GM18873 (cell line): ENCODE measurements at regions not wholly inside any gene's neighbourhood (a gene's known extent, or its start where the extent isn't known, plus 50 kb on each side); places are given as distances from the start of the nearest gene placed in this dataset.
"Not testable (repeated sequence)": the region's sequence is repeated elsewhere in the genome, so short reads cannot be mapped to it uniquely, and the experiment has no call there.

Experiments used
- ATAC-seq: cut with Tn5 transposase; IDR thresholded peaks from one replicate; pipeline ENCODE4 v1.9.1; 2021; ENCODE audit warnings: mild to moderate bottlenecking, moderate library complexity, moderate number of reproducible peaks; ENCODE audit not compliant: unreplicated experiment, low FRiP score

- peak; percentile 69 for ATAC-seq
Measured at GRCh38 chr5:162209005-162209605, 141.5 kb downstream of the GABRG2 start.

- no peak for ATAC-seq
Measured at GRCh38 chr5:162214551-162214950, 147.0 kb downstream of the GABRG2 start.

GRCh38 chr5:162217037-162217436, 149.5 kb downstream of the GABRG2 start:
- no peak for ATAC-seq

GRCh38 chr5:162221910-162222309, 154.3 kb downstream of the GABRG2 start:
- ATAC-seq, result no peak

GRCh38 chr5:162227075-162227474, 159.5 kb downstream of the GABRG2 start:
- ATAC-seq, result no peak

GRCh38 chr5:162230348-162230747, 162.8 kb downstream of the GABRG2 start:
- no peak for ATAC-seq

GRCh38 chr5:162231522-162231921, 163.9 kb downstream of the GABRG2 start:
- ATAC-seq, result no peak

- no peak for ATAC-seq
Measured at GRCh38 chr5:162240734-162241133, 173.2 kb downstream of the GABRG2 start.

- no peak for ATAC-seq
Measured at GRCh38 chr5:162242416-162242815, 174.8 kb downstream of the GABRG2 start.

- ATAC-seq, result no peak
Measured at GRCh38 chr5:162243651-162244050, 176.1 kb downstream of the GABRG2 start.

GRCh38 chr5:162248107-162248713, 180.6 kb downstream of the GABRG2 start:
- ATAC-seq, result no peak

- no peak for ATAC-seq
Measured at GRCh38 chr5:162256711-162257110, 189.1 kb downstream of the GABRG2 start.

GRCh38 chr5:162268694-162269481, 201.3 kb downstream of the GABRG2 start:
- ATAC-seq, result no peak

GRCh38 chr5:162272417-162272816, 204.8 kb downstream of the GABRG2 start:
- no peak for ATAC-seq

- ATAC-seq, result no peak
Measured at GRCh38 chr5:162274679-162275078, 207.1 kb downstream of the GABRG2 start.

GRCh38 chr5:162275387-162275786, 207.8 kb downstream of the GABRG2 start:
- not testable (repeated sequence) for ATAC-seq

- ATAC-seq, result no peak
Measured at GRCh38 chr5:162282191-162282590, 214.6 kb downstream of the GABRG2 start.

- no peak for ATAC-seq
Measured at GRCh38 chr5:162283609-162284008, 216.0 kb downstream of the GABRG2 start.

- peak; percentile 82 for ATAC-seq
Measured at GRCh38 chr5:162288647-162289296, 221.2 kb downstream of the GABRG2 start.

- ATAC-seq, result no peak
Measured at GRCh38 chr5:162289489-162289888, 221.9 kb downstream of the GABRG2 start.

GRCh38 chr5:162299793-162300192, 232.2 kb downstream of the GABRG2 start:
- ATAC-seq, result no peak
